IMR-90 (cell line): ENCODE measurements at regions not wholly inside any gene's neighbourhood (a gene's known extent, or its start where the extent isn't known, plus 50 kb on each side); places are given as distances from the start of the nearest gene placed in this dataset.

Experiments used
- CHD1 ChIP-seq: IDR thresholded peaks from 2 replicates; pipeline ENCODE4 v1.6.1; 2012; ENCODE audit warnings: low read depth, low read length, improper control_type of control experiment
- CTCF ChIP-seq: conservative IDR thresholded peaks from 2 replicates; pipeline ENCODE4 v1.5.1; 2012; ENCODE audit warnings: mild to moderate bottlenecking, low read depth, low read length, improper control_type of control experiment

- TF ChIP-seq CHD1 (no peak), CTCF (no peak)
Observed at GRCh38 chr1:95625224-95625623, 391.2 kb downstream of the RWDD3 start.
